Stimulated activated CD8-positive, alpha-beta memory T cell treated with anti-CD3 and anti-CD28 coated beads, Interleukin-2, amount 100 ng/mL, for 48 hours (primary cell): ENCODE measurements at regions not wholly inside any gene's neighbourhood (a gene's known extent, or its start where the extent isn't known, plus 50 kb on each side); places are given as distances from the start of the nearest gene placed in this dataset.

Experiments
- DNase-seq, 2 donors: peaks; one replicate each; pipeline ENCODE4 v3.0.0-alpha.2; 2020; ENCODE audit warnings: low read depth in 2 of 2

GRCh38 chrX:8971116-8971515 is 62.8 kb downstream of the FAM9B start:
- DNase-seq = no peak

DNA sequence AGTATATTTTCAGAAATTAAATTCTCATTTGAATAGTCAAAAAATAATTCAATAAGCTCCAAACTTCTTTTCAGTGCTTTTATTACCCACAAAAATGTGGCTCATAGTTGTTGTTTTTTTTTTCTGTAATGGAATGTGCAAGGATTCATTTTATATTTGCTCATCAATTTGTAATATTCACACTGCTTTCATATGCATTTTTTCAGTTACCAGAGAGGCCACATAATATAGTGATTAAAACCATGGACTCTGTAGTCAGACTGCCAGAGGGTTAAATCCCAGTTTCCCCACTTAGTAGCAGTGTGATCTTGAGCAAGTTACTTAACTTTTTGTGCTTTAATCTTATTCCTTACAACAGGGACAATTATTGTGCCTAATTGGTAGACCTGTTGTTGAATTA is 64.5 kb downstream of the FAM9B start:
- no peak for DNase-seq

DNA sequence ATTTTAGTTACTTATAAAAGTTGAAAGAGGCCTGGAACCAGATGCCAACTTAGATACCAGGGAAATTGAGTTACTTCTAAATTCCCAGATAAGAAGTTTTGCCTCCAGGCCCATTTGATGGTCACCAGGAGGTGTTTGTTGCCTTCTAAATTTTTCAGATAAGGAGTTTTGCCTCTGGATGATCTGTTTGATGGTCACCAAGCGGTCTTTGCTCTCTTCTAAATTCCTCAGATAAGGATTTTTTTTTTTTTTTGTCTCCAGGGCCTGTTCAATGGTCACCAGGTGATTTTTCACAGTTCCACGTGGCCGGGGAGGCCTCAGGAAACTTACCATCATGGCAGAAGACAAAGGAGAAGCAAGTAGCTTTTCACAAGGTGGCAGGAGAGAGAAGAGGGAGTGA is 66.5 kb downstream of the FAM9B start:
- no peak for DNase-seq

- DNase-seq = no peak
These were observed 72.9 kb downstream of the FAM9B start for GRCh38 chrX:8960957-8961468.

DNA sequence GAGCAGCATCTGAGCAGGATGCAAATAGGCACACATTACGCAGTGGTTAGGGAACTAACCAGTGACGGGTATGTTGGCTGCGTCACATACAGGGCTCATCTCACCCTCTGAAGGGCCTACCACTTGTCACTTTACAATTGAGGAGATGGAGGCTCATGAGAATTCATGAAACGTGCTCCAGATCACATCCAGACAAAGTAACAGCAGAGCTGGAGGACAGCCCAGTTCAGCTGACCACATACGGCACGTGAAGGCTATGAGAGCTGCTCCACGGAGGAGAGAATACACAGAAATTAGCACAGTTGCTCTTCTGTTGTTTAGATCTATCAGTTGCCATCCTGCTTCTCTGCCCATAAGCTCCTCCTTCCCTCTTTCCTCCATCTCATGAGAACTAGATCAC is 78.4 kb downstream of the FAM9B start:
- no peak for DNase-seq

DNA sequence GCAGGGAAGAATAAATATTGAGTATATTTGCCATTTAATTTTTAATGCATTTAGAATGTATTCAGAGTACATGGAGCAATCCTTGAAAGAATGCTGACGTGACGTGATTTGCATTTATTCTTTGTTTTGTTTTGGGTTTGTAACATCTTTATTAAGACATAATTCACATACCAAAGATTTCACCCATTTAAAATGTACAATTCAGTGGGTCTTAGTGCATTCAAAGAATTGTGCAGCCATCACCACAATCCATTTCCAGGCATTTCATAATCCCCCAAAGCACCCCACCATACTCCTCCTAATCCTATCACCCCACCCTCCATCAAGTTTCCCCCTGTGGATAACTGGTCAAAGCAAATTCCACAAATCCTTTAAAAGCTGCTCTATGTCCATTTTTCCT is 87.4 kb downstream of the FAM9B start:
- no peak for DNase-seq

DNA sequence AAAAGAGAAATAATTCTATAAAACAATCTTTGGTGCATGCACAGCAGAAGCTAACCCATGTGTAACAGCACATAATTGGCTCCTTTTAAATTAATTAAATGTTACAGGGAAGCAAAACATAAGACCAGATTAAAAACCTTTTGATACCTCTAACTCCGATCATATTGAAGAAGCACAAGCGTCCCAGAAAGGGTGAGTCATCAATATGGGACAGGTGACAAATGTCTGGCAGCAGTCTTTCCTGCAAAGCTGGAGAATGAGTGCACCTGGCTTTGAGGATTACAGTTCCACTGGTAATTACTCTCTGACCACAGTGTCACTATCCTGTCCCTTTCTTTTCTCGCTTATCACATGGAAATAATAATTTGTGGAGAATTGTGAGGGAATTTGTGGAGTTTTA is 94.6 kb downstream of the FAM9B start:
- no peak for DNase-seq

- DNase-seq = no peak
These were observed 106.2 kb downstream of the FAM9B start for GRCh38 chrX:8927701-8928100.

GRCh38 chrX:8927066-8927635 is 106.8 kb downstream of the FAM9B start:
- no peak for DNase-seq

- DNase-seq = no peak
These were observed 112.3 kb downstream of the FAM9B start for GRCh38 chrX:8921615-8922014.

- no peak for DNase-seq
These were observed 114.1 kb downstream of the FAM9B start for GRCh38 chrX:8919801-8920200.

DNA sequence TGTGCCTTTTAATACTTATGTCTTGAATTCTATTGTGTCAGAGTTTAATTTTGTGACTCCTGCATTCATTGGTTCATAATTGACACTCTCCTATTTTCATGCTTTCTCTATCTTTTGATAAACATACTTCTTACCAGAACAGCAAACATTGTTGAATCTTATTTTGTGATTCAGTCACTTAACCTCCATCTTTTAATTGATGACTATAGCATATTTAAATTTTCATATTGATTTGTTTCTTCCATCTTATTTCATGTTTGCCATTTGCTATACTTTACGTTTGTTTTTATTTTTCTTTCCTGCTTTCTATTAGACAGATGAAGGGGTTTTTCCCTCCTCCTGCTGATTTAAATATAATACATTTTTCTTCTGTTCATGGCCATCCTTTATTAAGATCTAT is 115.5 kb upstream of the FAM9A start:
- DNase-seq = no peak

DNA sequence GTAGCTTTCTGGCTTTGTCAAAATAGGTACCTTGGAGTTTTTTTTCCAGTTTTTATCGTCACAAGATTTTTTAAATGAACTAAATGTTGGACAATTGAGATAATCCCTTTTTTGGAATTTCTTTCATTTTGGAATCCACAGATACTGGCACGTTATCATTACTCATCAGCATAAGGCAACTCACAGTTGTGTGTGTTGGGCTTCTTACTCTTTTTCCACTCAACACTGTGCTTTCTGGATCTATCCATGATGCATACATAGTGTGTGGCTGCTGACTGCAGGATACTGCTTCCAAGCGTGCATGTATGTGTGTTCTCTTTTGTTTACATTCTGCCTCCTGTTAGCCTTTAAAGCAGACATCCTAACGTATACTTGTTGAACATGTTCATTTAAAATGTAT is 113.5 kb upstream of the FAM9A start:
- DNase-seq = no peak

- no peak for DNase-seq
These were observed 112.6 kb upstream of the FAM9A start for GRCh38 chrX:8913655-8914409.

GRCh38 chrX:8907688-8908087 is 106.5 kb upstream of the FAM9A start:
- no peak for DNase-seq

- DNase-seq = no peak
These were observed 105.2 kb upstream of the FAM9A start for GRCh38 chrX:8906299-8906938.

DNA sequence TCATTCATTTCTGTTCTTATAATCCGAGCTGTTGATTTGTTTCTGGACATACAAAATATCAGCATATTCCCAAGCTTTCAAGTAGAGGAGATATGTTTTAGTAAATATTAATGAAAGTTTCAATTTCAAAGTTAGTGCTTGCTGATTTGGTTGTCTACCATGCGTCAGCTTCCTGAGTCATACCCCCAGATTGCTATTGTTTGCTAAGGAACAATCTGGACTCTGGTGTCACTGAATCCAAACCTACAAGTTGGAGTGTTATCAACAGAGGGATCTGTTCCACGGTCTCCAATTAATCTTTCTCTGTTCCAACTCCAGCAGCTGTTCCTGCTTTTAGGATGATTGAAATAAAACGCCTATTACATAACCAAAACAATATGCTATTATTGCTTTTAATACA is 96.1 kb upstream of the FAM9A start:
- DNase-seq = no peak

GRCh38 chrX:8890794-8891193 is 89.6 kb upstream of the FAM9A start:
- no peak for DNase-seq

DNA sequence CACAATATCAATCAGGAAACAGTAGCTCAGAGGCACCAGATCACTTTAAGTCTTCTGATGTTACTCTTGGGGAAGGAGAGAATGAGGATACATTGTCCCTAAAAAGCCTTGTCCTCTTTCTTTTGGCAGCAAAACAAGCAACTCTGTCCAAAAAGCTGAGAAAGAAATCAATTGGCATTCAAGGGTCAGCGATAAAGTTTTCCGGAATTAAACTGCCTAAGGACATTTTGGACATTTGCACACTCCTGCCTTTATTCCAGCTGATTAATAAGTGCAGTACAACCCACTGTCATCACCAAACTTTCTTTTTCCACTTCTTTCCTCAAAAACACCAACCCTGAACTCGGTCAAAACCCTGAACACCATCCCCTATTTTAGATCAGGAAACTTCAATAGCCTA is 85.8 kb upstream of the FAM9A start:
- DNase-seq = no peak

GRCh38 chrX:8879750-8880149 is 78.6 kb upstream of the FAM9A start:
- peak; percentile 1 to 12 for DNase-seq

- no peak for DNase-seq
These were observed 72.8 kb upstream of the FAM9A start for GRCh38 chrX:8873956-8874355.

- DNase-seq = no peak
These were observed 71.9 kb upstream of the FAM9A start for GRCh38 chrX:8873102-8873501.

DNA sequence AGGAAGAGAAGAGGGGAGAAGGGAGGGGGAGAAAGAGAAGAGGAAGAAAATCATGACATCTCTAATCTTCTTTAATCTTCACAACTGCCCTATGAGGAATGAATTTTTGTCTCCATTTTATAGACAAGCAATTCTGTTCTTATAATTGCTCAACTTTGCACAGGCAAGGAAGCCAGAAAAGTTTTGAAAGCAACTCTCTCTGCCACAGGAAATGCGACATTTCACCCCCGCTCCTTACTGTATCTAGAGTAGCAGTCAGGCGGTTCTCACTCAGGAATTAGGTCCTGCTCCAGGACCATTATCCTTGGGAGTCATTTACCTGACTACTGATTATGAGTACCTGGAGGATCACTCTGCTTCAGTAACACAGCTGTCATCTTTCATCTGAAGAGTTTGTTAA is 69.2 kb upstream of the FAM9A start:
- DNase-seq = no peak
